GM12873 (cell line): ENCODE measurements at regions not wholly inside any gene's neighbourhood (a gene's known extent, or its start where the extent isn't known, plus 50 kb on each side); places are given as distances from the start of the nearest gene placed in this dataset.

Experiments used
- CTCF ChIP-seq: IDR thresholded peaks from 2 replicates; pipeline ENCODE4 v1.5.1; 2012; ENCODE audit warnings: low read depth, mild to moderate bottlenecking, moderate library complexity, low read length, control low read depth; ENCODE audit not compliant: insufficient read depth; ENCODE audit errors: missing control alignments

DNA sequence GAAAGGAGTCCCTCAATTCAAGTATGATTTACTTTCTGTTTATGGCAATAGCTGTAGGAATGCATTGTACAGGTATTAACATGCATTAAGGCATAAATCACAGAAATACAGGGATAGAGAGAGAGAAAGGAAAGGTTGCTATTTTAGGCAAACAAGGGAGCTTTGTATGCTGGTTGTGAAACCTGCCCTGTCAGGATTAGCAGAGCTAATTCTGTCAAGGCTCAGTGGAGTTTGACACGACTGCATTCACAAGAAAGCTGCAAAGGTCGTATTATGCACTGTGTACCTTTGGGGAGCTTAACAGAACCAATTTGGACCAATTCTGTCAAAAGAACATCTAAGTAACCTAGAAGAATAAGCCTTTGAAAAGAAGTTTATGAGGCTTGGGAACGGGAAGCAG lies 239.3 kb downstream of the GRIA2 start:
- TF ChIP-seq CTCF, result no peak

- no peak for TF ChIP-seq CTCF
Measured at GRCh38 chr4:157447195-157447594, 226.7 kb downstream of the GRIA2 start.

DNA sequence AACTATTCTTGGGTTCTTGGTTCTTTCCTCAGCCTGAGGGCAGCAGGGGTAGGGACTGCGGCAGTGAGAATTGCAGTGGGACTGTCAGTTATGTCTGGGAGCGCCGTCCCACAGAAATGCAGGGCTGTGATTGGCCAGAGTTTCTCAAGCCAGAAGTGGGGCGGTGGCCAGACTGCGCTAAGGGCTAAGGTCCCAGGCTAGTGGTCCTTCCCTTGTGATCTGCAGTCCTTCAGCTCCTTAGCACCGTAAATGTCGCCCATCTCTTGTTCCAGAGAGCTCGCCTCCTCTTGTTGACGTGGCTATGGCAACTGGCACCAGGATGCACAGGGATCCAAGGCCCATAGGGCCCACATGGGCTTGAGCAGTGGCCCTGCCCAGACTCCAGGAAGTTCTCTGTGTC lies 223.5 kb downstream of the GRIA2 start:
- no peak for TF ChIP-seq CTCF

GRCh38 chr4:157443537-157443936 lies 223.0 kb downstream of the GRIA2 start:
- no peak for TF ChIP-seq CTCF

- no peak for TF ChIP-seq CTCF
Measured at GRCh38 chr4:157425897-157426296, 205.4 kb downstream of the GRIA2 start.

- TF ChIP-seq CTCF, result no peak
Measured at GRCh38 chr4:157423526-157424020, 203.0 kb downstream of the GRIA2 start.

DNA sequence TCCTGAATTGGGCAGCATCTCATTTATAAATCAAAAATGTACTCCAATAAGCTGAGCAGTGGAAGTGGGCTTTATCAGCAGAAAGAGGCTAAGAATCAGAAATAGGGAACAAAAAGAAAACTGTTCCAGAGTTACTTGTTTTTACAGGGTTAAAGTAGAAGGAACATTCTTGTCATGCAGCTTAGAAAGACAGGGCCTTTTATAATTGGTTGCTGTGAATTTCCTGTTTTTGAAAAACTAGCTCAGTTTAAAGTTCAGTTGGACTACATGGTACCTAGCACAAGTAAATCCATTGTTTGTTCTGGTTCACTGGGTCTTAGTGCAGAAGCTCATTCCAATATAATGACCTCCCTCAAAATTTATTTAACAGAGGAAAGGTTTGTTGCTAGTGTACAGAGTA lies 200.8 kb downstream of the GRIA2 start:
- TF ChIP-seq CTCF, result no peak
